Neural cell (in vitro differentiated cells): ENCODE measurements at regions not wholly inside any gene's neighbourhood (a gene's known extent, or its start where the extent isn't known, plus 50 kb on each side); places are given as distances from the start of the nearest gene placed in this dataset.

Source experiments
- H2AFZ ChIP-seq: fragments of 200-600, 300-800 bp; sonication (generic), shearing (Covaris generic); 2 replicates; pipeline ENCODE4 v1.6.0; 2014; ENCODE audit warnings: low read depth, mild to moderate bottlenecking, antibody characterized with exemption, low read length, moderate library complexity
- H3F3A ChIP-seq: fragments of 200-600 bp; shearing (Covaris generic); 2 replicates; pipeline ENCODE4 v1.6.1; 2016; ENCODE audit warnings: mild to moderate bottlenecking, moderate library complexity, mixed read lengths, antibody characterized with exemption, low read length; ENCODE audit not compliant: insufficient read depth, poor library complexity, severe bottlenecking
- H3K27ac ChIP-seq: fragments of 200-600, 300-800 bp; sonication (generic), shearing (Covaris generic); 2 replicates; pipeline ENCODE4 v1.5.1; 2014; ENCODE audit warnings: mild to moderate bottlenecking, low read length, moderate library complexity
- H3K27me3 ChIP-seq: fragments of 300-800, 200-600 bp; sonication (generic), shearing (Covaris generic); 2 replicates; pipeline ENCODE4 v1.6.0; 2014; ENCODE audit warnings: mild to moderate bottlenecking, low read depth, low read length, moderate library complexity; ENCODE audit not compliant: insufficient read depth
- H3K36me3 ChIP-seq: fragments of 300-800, 200-600 bp; sonication (generic), shearing (Covaris generic); 2 replicates; pipeline ENCODE4 v1.5.1; 2014; ENCODE audit warnings: mild to moderate bottlenecking, antibody characterized with exemption, low read length, moderate library complexity; ENCODE audit not compliant: insufficient read depth
- H3K4me2 ChIP-seq: fragments of 300-800, 200-600 bp; sonication (generic), shearing (Covaris generic); 2 replicates; pipeline ENCODE4 v1.6.0; 2014; ENCODE audit warnings: mild to moderate bottlenecking, low read length
- H3K4me3 ChIP-seq: fragments of 300-800, 200-600 bp; sonication (generic), shearing (Covaris generic); 2 replicates; pipeline ENCODE4 v1.5.1; 2014; ENCODE audit warnings: mild to moderate bottlenecking, low read length, moderate library complexity
- H3K79me2 ChIP-seq: fragments of 200-600 bp; shearing (Covaris generic); replicated peaks from 2 replicates; pipeline ENCODE4 v1.6.0; 2014; ENCODE audit warnings: mild to moderate bottlenecking, low read length, moderate library complexity; ENCODE audit not compliant: insufficient read depth
- H3K9ac ChIP-seq: fragments of 300-800, 200-600 bp; sonication (generic), shearing (Covaris generic); 2 replicates; pipeline ENCODE4 v1.6.1; 2016; ENCODE audit warnings: mild to moderate bottlenecking, low read length, mixed read lengths
- H3K9me2 ChIP-seq: fragments of 200-600 bp; shearing (Covaris generic); 2 replicates; pipeline ENCODE4 v1.6.1; 2016; ENCODE audit warnings: mild to moderate bottlenecking, low read length, mixed read lengths; ENCODE audit not compliant: insufficient read depth
- H3K9me3 ChIP-seq: fragments of 200-600, 300-800 bp; sonication (generic), shearing (Covaris generic); 2 replicates; pipeline ENCODE4 v1.6.1; 2016; ENCODE audit warnings: mild to moderate bottlenecking, mixed run types, low read length, moderate library complexity, mixed read lengths
- H4K20me1 ChIP-seq: fragments of 200-600 bp; shearing (Covaris generic); 2 replicates; pipeline ENCODE4 v1.6.1; 2016; ENCODE audit warnings: mild to moderate bottlenecking, mixed run types; ENCODE audit not compliant: insufficient read depth
- CTCF ChIP-seq: fragments of 450-650 bp; IDR thresholded peaks from 2 replicates; pipeline ENCODE4 v1.5.1; 2014; ENCODE audit warnings: antibody characterized with exemption, mild to moderate bottlenecking, moderate library complexity; ENCODE audit not compliant: poor library complexity, severe bottlenecking
- EP300 ChIP-seq: fragments of 450-650 bp; conservative IDR thresholded peaks from 2 replicates; pipeline ENCODE4 v1.6.1; 2014; ENCODE audit warnings: antibody characterized with exemption, mild to moderate bottlenecking, moderate library complexity; ENCODE audit not compliant: poor library complexity, severe bottlenecking
- EZH2 ChIP-seq: fragments of 200-600, 300-800 bp; shearing (Covaris generic), sonication (generic); IDR thresholded peaks from 2 replicates; pipeline ENCODE4 v1.6.1; 2014; ENCODE audit warnings: antibody characterized with exemption, low read length, borderline replicate concordance, mild to moderate bottlenecking; ENCODE audit not compliant: insufficient read depth, poor library complexity, severe bottlenecking
- MXI1 ChIP-seq: fragments of 450-650 bp; conservative IDR thresholded peaks from 2 replicates; pipeline ENCODE4 v1.6.1; 2014; ENCODE audit warnings: antibody characterized with exemption, mild to moderate bottlenecking; ENCODE audit not compliant: poor library complexity, severe bottlenecking
- POLR2AphosphoS5 ChIP-seq: IDR thresholded peaks from 2 replicates; pipeline ENCODE4 v1.6.1; 2012
- RAD21 ChIP-seq: fragments of 450-650 bp; conservative IDR thresholded peaks from 2 replicates; pipeline ENCODE4 v1.6.1; 2014; ENCODE audit warnings: antibody characterized with exemption, mild to moderate bottlenecking, moderate library complexity
- SMC3 ChIP-seq: fragments of 450-650 bp; conservative IDR thresholded peaks from 2 replicates; pipeline ENCODE4 v1.6.1; 2014; ENCODE audit warnings: antibody characterized with exemption, mild to moderate bottlenecking, moderate library complexity; ENCODE audit not compliant: poor library complexity
- TAF1 ChIP-seq: IDR thresholded peaks from 2 replicates; pipeline ENCODE4 v1.6.1; 2012; ENCODE audit warnings: low read depth
- TF ChIP-seq, protein P1 (sequence below): IDR thresholded peaks from 2 replicates; pipeline ENCODE4 v1.6.1; 2012; ENCODE audit warnings: borderline replicate concordance

GRCh38 chr20:8971669-8972316 lies 97.1 kb upstream of the PLCB4 start:
- H3K4me3 ChIP-seq: no peak overlapping the region
- H3K9me3 ChIP-seq: no peaks in the 10 kb centered on the region
- no peaks in the 10 kb centered on the region for H3K79me2 ChIP-seq
- H3K36me3 ChIP-seq: no peaks in the 10 kb centered on the region
- H3K27ac ChIP-seq: no peak overlapping the region
- H4K20me1 ChIP-seq: no peaks in the 10 kb centered on the region
- no peak overlapping the region for H2AFZ ChIP-seq
- TF ChIP-seq SMC3: no peak
- TF ChIP-seq MXI1: no peak
- no peak overlapping the region for H3K9ac ChIP-seq
- no peak overlapping the region for H3K4me2 ChIP-seq
- H3K9me2 ChIP-seq: no peaks in the 10 kb centered on the region
- no peaks in the 10 kb centered on the region for H3F3A ChIP-seq
- no peaks in the 10 kb centered on the region for H3K27me3 ChIP-seq

DNA sequence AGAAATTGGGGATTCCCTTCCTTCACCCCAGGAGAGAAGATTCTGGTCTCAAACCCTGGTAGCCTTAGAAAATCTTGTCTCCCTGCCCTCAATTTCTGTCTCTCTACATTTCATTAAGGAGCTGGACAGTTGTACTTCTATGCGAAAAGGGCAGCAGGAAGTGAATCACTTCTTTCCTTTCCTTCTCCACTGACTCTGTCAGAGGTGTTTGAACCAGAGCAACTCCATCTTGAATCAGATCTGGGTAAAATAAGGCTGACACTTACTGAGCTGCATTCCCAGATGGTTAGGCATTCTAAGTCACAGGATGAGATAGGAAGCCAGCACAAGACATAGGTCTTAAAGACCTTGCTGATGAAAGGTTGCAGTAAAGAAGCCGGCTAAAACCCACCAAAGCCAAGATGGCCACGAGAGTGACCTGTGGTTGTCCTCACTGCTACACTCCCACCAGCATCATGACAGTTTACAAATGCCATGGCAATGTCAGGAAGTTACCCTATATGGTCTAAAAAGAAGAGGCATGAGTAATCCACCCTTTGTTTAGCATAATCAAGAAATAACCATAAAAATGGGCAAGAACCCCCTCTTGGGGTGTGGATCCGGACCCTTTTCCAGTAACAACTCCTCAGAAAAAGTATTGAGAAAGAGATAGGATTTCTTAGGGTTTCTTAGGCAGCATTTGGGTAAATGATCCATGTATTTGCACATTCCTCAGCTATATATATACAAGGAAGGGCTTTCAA lies 95.8 kb upstream of the PLCB4 start:
- Histone ChIP-seq H3K27me3 (no peaks in the 10 kb centered on the region), H3K9ac (no peak overlapping the region), H3K9me3 (no peaks in the 10 kb centered on the region), H3F3A (no peaks in the 10 kb centered on the region), H3K9me2 (no peaks in the 10 kb centered on the region), H3K4me2 (no peak overlapping the region), H3K4me3 (no peak overlapping the region), H3K79me2 (no peaks in the 10 kb centered on the region), H3K36me3 (no peaks in the 10 kb centered on the region), H4K20me1 (no peaks in the 10 kb centered on the region), H2AFZ (no peak overlapping the region), H3K27ac (no peak overlapping the region)
- no peak for TF ChIP-seq EZH2
- TF ChIP-seq SMC3: no peak
- no peak for TF ChIP-seq RAD21
- TF ChIP-seq, protein P1, sequence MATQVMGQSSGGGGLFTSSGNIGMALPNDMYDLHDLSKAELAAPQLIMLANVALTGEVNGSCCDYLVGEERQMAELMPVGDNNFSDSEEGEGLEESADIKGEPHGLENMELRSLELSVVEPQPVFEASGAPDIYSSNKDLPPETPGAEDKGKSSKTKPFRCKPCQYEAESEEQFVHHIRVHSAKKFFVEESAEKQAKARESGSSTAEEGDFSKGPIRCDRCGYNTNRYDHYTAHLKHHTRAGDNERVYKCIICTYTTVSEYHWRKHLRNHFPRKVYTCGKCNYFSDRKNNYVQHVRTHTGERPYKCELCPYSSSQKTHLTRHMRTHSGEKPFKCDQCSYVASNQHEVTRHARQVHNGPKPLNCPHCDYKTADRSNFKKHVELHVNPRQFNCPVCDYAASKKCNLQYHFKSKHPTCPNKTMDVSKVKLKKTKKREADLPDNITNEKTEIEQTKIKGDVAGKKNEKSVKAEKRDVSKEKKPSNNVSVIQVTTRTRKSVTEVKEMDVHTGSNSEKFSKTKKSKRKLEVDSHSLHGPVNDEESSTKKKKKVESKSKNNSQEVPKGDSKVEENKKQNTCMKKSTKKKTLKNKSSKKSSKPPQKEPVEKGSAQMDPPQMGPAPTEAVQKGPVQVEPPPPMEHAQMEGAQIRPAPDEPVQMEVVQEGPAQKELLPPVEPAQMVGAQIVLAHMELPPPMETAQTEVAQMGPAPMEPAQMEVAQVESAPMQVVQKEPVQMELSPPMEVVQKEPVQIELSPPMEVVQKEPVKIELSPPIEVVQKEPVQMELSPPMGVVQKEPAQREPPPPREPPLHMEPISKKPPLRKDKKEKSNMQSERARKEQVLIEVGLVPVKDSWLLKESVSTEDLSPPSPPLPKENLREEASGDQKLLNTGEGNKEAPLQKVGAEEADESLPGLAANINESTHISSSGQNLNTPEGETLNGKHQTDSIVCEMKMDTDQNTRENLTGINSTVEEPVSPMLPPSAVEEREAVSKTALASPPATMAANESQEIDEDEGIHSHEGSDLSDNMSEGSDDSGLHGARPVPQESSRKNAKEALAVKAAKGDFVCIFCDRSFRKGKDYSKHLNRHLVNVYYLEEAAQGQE: no peak
- no peak for TF ChIP-seq POLR2AphosphoS5
- TF ChIP-seq EP300: no peak
- TF ChIP-seq CTCF: no peak
- no peak for TF ChIP-seq TAF1
- no peak for TF ChIP-seq MXI1
